Activated CD4-positive, alpha-beta T cell treated with anti-CD3 and anti-CD28 coated beads for 48 hours (primary cell): ENCODE measurements at regions not wholly inside any gene's neighbourhood (a gene's known extent, or its start where the extent isn't known, plus 50 kb on each side); places are given as distances from the start of the nearest gene placed in this dataset.
"Not testable (repeated sequence)": the region's sequence is repeated elsewhere in the genome, so short reads cannot be mapped to it uniquely, and the experiment has no call there.

ENCODE experiments used
- DNase-seq: peaks from one replicate; pipeline ENCODE4 v3.0.0-alpha.2; 2020

GRCh38 chr14:54010981-54011380 is 54.4 kb upstream of the BMP4 start:
- DNase-seq, result no peak

DNA sequence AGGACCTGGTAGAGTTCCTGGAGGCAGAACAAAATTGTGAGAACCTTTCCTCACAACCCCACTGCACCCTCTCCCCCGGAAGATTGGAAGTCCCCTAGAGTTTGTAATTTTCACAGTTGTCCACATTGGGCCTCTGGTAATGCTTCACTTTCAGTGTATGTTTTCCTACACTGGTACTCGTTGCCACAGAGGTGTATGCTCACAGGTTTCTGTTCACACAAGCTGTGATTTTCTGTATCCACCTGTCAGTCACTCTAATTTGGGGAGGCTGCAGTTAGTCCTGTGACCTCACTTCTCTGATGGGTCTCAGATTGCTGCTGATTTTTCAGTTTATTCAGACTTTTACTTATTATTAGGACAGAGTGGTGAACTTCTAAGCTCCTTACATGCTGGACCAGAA is 66.4 kb upstream of the BMP4 start:
- no peak for DNase-seq

- DNase-seq, result no peak
These were observed 69.0 kb upstream of the BMP4 start for GRCh38 chr14:54025661-54026060.

GRCh38 chr14:54026671-54027070 is 70.0 kb upstream of the BMP4 start:
- DNase-seq, result no peak

DNA sequence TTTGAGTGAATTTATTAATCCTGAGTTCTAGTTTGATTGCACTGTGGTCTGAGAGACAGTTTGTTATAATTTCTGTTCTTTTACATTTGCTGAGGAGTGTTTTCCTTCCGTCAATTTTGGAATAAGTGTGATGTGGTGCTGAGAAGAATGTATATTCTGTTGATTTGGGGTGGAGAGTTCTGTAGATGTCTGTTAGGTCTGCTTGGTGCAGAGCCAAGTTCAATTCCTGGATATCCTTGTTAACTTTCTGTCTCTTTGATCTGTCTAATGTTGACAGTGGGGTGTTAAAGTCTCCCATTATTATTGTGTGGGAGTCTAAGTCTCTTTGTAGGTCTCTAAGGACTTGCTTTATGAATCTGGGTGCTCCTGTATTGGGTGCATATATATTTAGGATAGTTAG is 74.4 kb upstream of the BMP4 start:
- DNase-seq, result not testable (repeated sequence)

DNA sequence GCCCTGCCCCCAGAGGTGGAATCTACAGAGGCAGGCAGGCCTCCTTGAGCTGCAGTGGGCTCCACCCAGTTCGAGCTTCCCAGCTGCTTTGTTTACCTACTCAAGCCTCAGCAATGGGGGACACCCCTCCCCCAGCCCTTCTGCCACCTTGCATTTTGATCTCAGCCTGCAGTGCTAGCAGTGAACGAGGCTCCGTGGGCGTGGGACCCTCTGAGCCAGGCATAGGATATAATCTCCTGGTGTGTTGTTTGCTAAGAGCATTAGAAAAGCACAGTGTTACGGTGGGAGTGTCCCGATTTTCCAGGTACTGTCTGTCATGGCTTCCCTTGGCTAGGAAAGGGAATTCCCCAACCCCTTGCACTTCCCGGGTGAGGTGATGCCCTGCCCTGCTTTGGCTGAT is 76.7 kb upstream of the BMP4 start:
- DNase-seq, result not testable (repeated sequence)

- no peak for DNase-seq
These were observed 82.1 kb upstream of the BMP4 start for GRCh38 chr14:54038724-54039123.

DNA sequence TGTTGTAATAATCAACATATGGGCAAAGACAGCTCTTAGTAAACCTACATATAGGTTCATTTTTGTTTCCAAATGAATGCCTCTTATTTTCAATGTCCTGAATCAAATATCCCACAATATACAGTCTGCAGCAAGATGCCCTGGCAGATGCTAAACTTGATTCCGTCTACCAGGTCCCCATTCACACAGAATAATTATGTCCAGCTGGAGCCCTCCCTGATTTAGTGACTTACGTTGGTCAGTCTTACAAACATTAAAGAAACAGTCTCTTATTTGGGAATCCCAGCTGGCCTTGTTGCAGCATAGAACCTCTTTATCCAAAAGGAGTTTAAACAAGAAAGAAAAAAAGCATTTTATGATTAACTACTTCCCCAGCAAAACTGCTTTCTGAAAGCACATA is 82.7 kb upstream of the BMP4 start:
- DNase-seq, result no peak

DNA sequence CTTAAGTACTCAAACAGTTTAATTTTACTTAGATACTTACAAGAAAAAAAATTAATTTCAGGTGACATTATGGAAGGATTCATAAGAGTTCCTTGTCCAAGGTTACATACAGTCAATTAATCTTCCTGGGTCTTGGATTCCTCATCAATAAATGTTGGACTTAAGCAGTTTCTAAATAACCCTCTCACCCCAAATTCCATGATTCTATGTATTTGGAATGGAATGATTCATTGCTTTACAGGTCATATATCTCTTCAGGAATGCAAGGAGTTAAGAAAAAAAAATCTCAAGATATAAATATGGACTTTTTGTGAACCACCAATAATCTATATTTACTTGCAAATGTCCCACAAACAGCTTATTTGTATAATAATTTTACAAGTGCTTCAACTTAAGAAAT is 84.2 kb upstream of the BMP4 start:
- DNase-seq, result no peak

GRCh38 chr14:54046250-54046649 is 89.6 kb upstream of the BMP4 start:
- no peak for DNase-seq

DNA sequence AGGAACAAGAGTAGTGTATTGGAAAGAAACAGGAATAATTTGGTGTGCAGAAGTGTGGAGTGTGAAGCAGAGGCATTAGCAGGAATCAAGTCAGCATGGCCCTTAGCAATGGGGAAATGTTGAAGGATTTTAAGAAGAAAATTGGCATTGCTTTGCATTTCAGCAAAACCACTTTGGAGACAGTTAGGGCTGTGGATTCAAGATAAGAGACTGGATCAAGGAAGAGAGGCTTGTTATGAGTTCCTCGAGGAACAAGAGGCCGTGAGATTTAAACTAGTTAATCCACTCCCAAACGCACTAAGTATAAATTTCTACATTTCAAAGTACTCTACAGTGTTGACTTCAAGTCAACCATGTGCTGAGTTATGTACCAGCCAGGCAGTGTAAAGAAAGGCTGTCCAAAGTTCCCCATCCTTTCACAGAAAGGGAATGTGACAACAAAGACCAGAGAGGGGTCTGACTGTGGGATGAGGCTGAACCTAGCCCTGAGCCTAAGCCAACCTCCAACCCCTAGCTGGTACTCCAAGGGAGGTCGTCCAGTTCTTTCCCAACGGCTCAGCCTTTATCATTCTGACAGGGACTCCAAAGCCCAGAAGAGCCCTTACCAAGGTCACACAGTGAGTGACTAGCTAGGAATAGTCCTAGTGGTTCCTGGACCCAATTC is 91.2 kb upstream of the BMP4 start:
- no peak for DNase-seq

DNA sequence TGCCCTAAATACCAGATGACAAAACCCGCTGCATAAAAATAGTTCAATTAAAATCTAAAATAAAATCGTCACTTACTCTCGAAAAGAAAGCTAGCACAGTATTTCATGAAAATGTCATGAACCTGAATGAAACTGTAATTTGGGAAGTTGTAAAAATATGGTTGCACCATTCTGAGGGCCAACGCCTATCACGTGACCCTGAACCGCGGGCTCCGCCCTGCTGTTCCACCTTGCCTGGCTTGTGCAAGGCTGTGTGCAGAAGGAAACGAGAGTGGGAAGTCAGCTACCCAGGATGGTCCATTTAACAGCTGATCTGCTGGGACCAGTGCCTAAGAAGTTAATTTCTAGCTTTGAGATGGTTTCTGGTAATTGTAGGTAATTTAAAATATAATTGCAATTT is 91.7 kb upstream of the BMP4 start:
- DNase-seq, result no peak

DNA sequence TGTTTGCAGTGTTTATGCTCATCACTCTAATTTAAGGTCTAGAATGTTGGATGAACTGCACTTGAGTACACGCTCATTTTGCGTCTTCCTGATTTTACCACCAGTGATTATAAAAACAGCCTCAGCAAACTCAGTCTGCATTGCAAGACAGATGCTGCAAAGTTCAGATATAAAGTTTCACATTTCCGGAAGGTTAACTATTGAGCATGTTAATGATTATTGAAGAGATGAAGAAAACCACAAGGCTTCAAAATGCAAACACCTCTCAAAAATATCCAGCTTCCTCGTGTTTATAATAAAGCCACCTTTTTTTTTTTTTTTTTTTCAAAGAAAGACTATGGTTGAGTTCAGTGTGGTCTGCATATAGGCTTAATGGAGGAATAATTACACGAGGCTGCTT is 92.1 kb upstream of the BMP4 start:
- DNase-seq, result no peak

- DNase-seq, result no peak
These were observed 94.1 kb upstream of the BMP4 start for GRCh38 chr14:54050759-54051158.

DNA sequence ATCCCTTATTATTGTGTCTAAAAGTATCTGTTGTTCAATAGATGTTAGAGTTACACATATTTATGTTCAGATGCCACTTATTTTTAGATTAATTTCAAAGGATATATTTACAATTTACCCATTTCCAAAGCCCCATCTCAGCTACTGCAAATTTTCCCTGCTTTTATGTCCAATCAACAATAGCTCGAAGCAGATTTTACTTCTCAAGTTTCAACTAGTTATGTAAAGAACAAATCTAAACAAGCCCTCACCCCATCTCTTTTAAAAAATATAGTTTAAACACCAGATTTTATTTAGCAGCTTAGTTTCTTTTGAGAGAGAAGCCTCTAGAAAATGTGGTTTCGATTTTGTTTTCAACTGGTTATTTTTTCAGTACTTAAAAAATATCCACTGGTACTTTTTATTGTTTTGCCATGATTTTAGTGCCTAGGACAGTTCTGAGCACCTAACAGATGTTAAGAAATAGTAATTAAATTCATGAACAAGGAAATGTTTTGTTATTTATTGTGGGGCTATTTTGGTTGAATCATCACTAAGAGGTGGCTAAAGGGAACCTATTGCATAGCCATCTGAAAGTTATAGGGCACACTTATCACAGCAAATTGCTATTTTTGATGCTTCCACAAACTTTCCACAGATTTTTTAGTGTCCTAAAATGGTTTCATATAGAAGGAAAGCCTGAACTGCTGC is 96.2 kb upstream of the BMP4 start:
- DNase-seq, result no peak

DNA sequence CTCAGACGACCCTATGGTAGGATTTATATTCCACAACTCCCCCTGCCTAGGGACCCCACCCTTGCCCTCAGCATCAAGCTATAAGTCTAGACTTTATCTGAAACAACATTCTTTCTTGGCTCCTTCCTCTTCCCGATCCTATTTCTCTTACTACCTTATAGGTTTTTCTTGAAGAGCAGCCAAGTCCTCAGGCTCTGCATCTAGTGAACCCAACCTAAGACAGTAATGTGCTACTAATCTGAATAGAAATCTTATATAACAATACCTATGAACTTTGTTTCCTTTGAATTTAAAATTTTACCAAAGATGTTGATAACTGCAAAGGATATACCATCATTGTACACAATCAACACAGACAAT is 96.7 kb upstream of the BMP4 start:
- DNase-seq, result no peak

GRCh38 chr14:54058505-54058904 is 101.9 kb upstream of the BMP4 start:
- DNase-seq, result no peak

- DNase-seq, result no peak
These were observed 127.1 kb upstream of the BMP4 start for GRCh38 chr14:54083549-54084239.

DNA sequence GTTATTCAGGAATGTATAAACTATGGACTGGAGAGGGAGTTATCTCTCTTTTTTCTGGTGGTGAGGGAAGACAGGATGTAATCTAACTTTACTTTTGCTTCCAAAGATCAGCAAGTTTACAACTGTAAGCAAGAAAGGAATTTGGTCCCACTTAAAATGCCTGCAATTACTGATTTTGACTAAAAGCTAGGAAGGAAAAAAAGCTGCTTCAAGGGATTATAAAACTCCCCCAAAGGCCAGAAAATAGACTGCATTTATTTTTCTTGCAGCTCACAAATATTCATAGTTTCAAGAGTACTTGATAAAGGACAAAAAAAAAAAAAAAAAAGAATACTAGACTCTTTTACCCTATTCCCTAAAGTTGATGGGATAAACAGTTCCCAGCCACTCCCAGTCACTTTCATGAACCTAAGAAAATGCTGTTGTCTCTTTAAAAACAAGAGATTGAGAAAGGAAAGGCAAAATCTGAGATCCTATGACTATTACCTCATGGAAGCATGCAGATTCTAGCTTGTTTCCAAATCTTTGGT is 128.7 kb upstream of the BMP4 start:
- no peak for DNase-seq

DNA sequence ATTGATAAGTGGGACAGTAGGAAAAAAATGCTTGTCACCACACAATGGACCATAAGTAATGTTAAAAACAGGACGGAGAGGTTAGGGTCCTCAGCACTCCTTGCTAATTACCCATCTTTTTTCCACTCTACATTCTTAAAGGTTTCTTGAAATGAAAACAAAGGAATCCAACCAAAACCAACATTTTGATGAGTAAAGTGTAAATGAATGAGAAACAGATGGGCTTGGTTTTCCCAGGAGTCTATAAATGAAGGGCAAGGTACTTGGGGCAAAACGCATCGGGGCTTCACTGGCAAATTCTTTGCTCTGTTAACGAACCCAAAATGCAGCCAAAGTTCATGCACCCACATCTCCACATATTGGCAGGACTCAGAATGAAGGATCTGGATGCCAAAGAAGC is 129.2 kb upstream of the BMP4 start:
- no peak for DNase-seq

DNA sequence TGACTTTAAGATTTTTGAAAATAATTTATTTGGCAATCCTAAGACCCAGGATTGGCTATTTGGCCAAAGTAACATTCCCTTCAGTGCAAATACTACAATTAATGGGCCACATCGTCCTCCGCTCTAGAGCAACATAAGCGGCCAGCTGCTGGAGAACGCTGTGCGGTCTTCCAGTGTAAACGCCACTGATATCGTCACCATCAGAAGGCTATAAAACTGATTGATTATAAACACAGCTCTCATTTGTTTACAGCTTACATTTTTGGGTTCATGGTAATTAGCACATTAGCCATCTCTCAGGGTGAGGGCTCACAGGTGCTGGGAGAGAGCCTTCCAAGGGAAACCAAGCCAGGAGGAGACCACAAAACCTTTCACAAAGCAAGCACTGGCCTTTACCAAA is 130.1 kb upstream of the BMP4 start:
- no peak for DNase-seq

- DNase-seq, result no peak
These were observed 130.8 kb upstream of the BMP4 start for GRCh38 chr14:54087376-54087775.

- DNase-seq, result no peak
These were observed 131.6 kb upstream of the BMP4 start for GRCh38 chr14:54088271-54088670.

- DNase-seq, result no peak
These were observed 133.6 kb upstream of the BMP4 start for GRCh38 chr14:54090274-54090673.
